ENCODE measurements at regions not wholly inside any gene's neighbourhood (a gene's known extent, or its start where the extent isn't known, plus 50 kb on each side); places are given as distances from the start of the nearest gene placed in this dataset.

DNA sequence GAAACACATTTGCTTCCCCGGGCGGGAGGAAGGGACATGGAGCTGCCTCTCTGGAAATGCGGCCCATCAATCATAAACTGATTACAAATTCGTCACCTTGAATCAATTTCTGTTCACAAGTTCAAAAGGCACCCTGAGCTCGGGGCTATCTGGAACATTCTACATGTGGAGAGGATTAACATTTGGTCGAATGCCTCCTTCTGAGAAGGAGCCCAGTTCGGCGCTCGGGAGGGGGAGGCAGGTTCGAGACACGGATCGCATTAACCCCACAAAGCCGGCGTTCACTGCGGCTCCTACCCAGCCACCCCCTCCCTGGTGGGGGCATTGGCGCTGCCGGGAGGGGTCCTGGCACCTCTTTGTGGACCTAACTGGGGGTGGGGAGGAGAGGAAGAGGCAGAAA lies 108.0 kb downstream of the CPZ start:
- TF ChIP-seq TCF4 (CRISPR knock-in tag; IDR thresholded peaks at IDR 0.05; ENCODE audit: borderline replicate concordance) (no peak), ZNF70 (CRISPR knock-in tag; IDR thresholded peaks at IDR 0.05) (no peak), PPARA (CRISPR knock-in tag; IDR thresholded peaks at IDR 0.05; ENCODE audit: borderline replicate concordance) (no peak), SNAI2 (CRISPR knock-in tag; IDR thresholded peaks at IDR 0.05) (no peak), ZFP3 (CRISPR knock-in tag; IDR thresholded peaks at IDR 0.05) (no peak), ZNF8 (CRISPR knock-in tag; IDR thresholded peaks at IDR 0.05) (no peak), ARNTL (CRISPR knock-in tag; IDR thresholded peaks at IDR 0.05; ENCODE audit: borderline replicate concordance, low read depth) (no peak), OSR1 (CRISPR knock-in tag; IDR thresholded peaks at IDR 0.05) (no peak), ISL1 (CRISPR knock-in tag; IDR thresholded peaks at IDR 0.05) (no peak), ZFP30 (CRISPR knock-in tag; IDR thresholded peaks at IDR 0.05) (no peak), CSDC2 (CRISPR knock-in tag; IDR thresholded peaks at IDR 0.05) (no peak)
- TF ChIP-seq, protein P1, sequence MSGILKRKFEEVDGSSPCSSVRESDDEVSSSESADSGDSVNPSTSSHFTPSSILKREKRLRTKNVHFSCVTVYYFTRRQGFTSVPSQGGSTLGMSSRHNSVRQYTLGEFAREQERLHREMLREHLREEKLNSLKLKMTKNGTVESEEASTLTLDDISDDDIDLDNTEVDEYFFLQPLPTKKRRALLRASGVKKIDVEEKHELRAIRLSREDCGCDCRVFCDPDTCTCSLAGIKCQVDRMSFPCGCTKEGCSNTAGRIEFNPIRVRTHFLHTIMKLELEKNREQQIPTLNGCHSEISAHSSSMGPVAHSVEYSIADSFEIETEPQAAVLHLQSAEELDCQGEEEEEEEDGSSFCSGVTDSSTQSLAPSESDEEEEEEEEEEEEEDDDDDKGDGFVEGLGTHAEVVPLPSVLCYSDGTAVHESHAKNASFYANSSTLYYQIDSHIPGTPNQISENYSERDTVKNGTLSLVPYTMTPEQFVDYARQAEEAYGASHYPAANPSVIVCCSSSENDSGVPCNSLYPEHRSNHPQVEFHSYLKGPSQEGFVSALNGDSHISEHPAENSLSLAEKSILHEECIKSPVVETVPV (CRISPR knock-in tag; IDR thresholded peaks at IDR 0.05) = no peak
- TF ChIP-seq, protein P2, sequence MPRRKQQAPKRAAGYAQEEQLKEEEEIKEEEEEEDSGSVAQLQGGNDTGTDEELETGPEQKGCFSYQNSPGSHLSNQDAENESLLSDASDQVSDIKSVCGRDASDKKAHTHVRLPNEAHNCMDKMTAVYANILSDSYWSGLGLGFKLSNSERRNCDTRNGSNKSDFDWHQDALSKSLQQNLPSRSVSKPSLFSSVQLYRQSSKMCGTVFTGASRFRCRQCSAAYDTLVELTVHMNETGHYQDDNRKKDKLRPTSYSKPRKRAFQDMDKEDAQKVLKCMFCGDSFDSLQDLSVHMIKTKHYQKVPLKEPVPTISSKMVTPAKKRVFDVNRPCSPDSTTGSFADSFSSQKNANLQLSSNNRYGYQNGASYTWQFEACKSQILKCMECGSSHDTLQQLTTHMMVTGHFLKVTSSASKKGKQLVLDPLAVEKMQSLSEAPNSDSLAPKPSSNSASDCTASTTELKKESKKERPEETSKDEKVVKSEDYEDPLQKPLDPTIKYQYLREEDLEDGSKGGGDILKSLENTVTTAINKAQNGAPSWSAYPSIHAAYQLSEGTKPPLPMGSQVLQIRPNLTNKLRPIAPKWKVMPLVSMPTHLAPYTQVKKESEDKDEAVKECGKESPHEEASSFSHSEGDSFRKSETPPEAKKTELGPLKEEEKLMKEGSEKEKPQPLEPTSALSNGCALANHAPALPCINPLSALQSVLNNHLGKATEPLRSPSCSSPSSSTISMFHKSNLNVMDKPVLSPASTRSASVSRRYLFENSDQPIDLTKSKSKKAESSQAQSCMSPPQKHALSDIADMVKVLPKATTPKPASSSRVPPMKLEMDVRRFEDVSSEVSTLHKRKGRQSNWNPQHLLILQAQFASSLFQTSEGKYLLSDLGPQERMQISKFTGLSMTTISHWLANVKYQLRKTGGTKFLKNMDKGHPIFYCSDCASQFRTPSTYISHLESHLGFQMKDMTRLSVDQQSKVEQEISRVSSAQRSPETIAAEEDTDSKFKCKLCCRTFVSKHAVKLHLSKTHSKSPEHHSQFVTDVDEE (CRISPR knock-in tag; IDR thresholded peaks at IDR 0.05) = no peak
